Superior temporal gyrus (tissue), 1 donor: ENCODE measurements at regions not wholly inside any gene's neighbourhood (a gene's known extent, or its start where the extent isn't known, plus 50 kb on each side); places are given as distances from the start of the nearest gene placed in this dataset.
A peak's percentile ranks its signal among the peaks of the same experiment; 100 is the strongest.

Experiments used
- DNase-seq: peaks from one replicate; pipeline ENCODE4 v3.0.0-alpha.2; 2016; ENCODE audit errors: extremely low spot score

GRCh38 chr18:55120896-55121295 lies 161.6 kb upstream of the CCDC68 start:
- no peak for DNase-seq

GRCh38 chr18:55119434-55119833 lies 160.2 kb upstream of the CCDC68 start:
- no peak for DNase-seq

GRCh38 chr18:55119016-55119415 lies 159.8 kb upstream of the CCDC68 start:
- no peak for DNase-seq

DNA sequence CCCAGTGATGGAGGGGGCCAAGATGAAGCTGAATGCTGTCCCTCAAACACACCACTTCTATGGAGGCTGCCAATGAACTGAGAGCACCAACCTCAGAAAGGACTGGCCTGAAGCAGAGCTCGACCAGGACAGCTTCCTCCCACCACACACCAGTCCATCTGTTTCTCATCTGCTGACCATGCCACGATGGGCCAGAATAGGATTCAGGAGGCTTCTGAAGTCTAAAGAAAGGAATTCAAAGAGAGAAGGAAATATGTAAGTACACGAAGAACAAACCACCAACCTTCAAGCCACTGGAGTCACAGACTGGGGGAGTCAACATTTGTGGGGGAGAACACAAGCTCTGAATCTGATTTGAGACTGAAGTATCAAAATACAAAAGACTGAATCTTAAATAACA lies 157.6 kb upstream of the CCDC68 start:
- DNase-seq = no peak

DNA sequence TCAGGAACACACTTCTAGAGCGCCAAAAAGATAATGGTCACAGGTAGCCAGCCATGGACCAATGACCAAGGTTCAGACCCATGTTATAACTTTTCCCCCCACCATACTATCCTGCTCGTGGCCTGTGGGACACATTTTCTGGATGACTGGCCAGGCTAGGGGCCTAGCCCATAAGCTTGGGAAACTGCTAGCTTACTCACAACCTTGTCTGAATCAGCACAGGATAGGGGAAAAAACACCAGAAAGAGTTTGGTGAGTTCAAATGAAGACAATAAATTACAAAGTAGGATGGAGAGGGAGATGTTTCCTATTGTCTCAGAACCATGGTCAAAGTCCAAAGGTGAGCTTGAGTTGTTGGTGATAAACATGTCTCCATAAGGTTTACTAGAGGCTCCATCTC lies 156.3 kb upstream of the CCDC68 start:
- no peak for DNase-seq

- DNase-seq = no peak
These were observed 155.6 kb upstream of the CCDC68 start for GRCh38 chr18:55114876-55115275.

- no peak for DNase-seq
These were observed 154.5 kb upstream of the CCDC68 start for GRCh38 chr18:55113800-55114199.

DNA sequence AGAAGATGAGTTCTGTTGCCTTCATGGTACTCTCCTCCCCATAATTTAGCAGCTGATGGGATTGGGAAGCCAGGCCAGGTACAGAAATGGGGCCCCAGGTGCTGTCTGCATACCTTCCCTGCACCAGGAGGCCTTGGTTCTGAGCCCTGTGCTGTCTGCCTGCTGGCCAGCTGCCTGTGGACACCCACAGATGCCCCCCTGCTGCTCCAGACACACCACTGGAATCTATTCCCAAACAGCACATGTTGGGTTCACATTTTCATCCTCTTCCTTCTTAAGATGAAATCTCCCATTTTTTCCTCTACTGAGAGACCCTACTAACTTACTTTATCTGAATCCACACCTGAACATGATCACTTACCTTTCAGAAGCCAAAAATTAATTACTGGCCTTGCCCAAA lies 152.0 kb upstream of the CCDC68 start:
- no peak for DNase-seq

- no peak for DNase-seq
These were observed 151.2 kb upstream of the CCDC68 start for GRCh38 chr18:55110436-55110835.

GRCh38 chr18:55109818-55110414 lies 150.7 kb upstream of the CCDC68 start:
- DNase-seq = no peak

GRCh38 chr18:55106906-55107305 lies 147.6 kb upstream of the CCDC68 start:
- DNase-seq = no peak

DNA sequence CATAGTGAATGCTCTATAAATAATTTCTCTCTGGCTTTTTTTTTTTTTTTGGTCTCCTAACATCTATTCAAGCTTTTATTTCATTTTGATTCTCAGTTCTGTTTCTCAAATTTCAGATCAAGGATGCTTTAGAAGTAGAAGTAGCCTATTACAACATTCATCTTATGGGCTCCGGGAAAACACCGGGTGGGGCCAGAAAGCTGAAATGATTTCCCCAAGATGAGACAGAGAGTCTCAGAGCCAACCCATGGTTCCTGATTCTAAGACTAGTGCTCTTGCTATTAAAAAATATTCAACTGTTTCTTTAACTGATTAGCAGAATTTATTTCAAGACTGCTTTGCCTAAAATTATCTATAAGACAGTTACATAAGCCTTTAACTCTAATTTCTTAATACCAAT lies 147.2 kb upstream of the CCDC68 start:
- no peak for DNase-seq

- DNase-seq = no peak
These were observed 146.6 kb upstream of the CCDC68 start for GRCh38 chr18:55105873-55106272.

- no peak for DNase-seq
These were observed 143.7 kb upstream of the CCDC68 start for GRCh38 chr18:55102958-55103456.

DNA sequence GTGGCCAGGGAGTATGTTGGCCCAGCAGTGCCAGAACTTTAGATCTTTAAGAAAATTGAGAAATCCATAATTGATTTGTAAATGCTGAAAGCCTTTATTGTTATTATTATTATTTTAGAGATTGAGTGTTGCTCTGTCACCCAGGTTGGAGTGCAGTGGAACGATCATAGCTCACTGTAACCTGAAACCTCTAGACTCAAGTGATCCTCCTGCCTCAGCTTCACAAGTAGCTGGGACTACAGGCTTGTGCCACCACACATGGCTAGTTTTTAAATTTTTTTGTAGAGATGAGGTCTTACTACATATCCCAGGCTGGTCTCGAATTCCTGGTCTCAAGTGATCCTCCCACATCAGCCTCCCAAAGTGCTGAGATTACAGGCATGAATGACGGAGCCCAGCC lies 143.2 kb upstream of the CCDC68 start:
- no peak for DNase-seq

- no peak for DNase-seq
These were observed 142.2 kb upstream of the CCDC68 start for GRCh38 chr18:55101458-55101824.

GRCh38 chr18:55100817-55101457 lies 141.7 kb upstream of the CCDC68 start:
- no peak for DNase-seq

- no peak for DNase-seq
These were observed 138.4 kb upstream of the CCDC68 start for GRCh38 chr18:55097456-55098170.

- DNase-seq = peak; percentile 77
These were observed 137.1 kb upstream of the CCDC68 start for GRCh38 chr18:55096263-55096951.

GRCh38 chr18:55095584-55095983 lies 136.3 kb upstream of the CCDC68 start:
- no peak for DNase-seq

DNA sequence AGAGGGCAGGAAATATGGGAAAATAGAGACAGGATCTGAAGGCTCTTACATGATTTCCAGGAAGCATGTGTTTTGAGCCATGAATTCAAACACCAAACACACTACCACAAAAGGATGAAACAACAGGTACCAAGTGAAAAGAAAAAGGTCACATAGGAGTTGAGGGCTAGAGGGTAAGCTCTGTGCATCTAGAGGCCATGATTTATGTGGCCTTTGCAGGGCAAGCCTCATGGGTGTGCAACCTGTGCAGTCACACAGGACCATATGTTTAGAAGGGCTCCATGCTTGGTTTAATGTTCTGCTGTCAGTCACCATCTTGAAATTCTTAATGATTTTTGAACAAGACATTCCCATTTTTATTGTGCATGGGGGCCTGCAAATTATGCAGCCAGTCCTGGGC lies 134.5 kb upstream of the CCDC68 start:
- DNase-seq = no peak

DNA sequence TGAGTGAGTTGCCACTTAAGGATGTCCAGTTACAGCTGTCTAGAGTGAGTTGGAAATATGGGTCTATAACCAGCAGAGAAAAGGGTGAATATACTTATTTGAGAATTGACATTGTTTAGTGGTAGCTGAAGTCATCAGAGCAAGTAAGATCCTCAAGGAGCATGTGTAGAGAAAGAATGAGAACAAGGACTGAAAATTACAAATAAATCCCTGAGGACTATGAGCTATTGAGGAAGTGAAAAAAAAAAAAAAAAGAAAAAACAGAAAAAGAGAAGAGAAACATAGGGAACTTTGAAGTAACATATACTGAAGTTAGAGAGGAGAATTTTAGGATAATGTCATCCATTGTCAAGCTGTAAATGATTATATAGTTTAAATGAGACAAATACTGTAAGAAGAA lies 134.0 kb upstream of the CCDC68 start:
- no peak for DNase-seq

DNA sequence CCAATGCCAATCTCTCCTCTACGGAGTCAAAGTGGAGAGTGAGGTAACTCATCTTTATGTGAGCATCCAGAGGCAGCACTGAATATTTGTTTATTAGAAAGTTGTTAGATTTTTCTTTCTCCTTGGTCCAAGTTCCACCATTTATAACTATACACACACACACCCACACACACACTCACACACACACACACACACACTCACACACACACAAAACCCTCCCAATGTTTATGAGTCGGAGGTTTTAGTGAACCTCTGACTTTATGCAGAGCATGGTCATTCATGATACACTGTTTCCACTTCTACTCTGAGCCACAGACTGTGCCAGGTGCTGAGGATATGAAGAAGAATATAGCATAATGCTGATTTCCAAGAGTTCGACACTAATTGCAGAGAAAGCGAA lies 132.9 kb upstream of the CCDC68 start:
- no peak for DNase-seq
